NCI-H1105 treated with DMSO at 0.1 percent for 48 hours (cell line): ENCODE measurements at regions not wholly inside any gene's neighbourhood (a gene's known extent, or its start where the extent isn't known, plus 50 kb on each side); places are given as distances from the start of the nearest gene placed in this dataset.
A peak's percentile ranks its signal among the peaks of the same experiment; 100 is the strongest.

Source experiments
- DNase-seq: peaks from one replicate; lab custom pipeline; 2025; lab: John Stamatoyannopoulos, UW

DNA sequence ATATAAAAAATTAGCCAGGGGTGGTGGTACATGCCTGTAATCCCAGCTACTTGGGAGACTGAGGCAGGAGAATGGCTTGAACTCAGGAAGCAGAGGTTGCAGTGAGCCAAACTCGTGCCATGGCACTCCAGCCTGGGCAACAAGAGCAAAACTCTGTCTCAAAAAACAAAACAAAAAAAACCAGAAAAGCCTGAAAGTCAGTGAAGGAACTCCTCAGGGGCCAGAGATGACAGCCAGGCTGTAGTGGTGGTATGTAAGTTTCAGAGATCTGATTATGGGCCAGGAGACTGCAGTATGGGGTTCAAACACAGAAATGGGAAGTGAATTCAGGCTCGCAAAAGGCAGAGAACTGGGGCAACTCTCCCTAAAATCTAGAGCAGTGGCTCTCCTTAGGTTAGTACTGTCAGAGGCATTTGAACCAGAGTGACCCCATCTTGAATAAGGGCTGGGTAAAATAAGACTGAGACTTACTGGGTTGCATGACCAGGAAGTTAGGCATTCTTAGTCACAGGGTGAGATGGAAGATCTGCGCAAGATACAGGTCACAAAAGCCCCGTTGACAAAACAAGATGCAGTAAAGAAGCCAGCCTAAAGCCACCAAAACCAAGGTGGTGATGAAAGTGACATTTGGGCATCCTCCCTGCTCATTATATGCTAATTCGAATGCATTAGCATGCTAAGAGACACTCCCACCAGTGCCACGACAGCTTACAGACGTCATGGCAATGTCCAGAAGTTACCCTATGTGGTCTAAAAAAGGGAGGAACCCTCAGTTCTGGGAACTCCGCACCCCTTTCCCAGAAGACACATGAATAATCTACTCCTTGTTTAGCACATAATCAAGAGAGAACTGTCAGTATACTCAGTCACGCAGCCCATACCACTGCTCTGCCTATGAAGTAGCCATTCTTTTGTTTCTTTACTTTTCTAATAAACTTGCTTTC, 120.2 kb upstream of the XYLT1 start:
- no peak for DNase-seq

DNA sequence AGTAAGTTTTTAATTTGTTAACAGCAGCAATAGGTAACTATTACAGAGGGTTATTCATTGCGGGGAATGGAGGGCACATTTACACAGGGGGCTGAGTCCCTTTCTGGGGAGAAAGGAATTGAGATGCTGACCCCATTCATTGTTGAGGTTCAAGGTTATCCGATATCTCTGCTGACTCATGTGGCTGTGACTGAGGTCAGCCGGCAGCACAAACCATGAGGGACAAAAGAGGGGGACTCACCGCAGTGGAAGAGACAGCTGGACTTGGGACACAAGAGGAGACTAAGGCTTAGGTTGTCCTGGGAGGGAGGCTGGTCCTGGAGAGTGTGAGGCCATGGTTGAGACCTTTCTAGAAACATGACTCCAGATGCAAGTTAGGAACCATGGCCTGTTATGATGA, 119.1 kb upstream of the XYLT1 start:
- DNase-seq: no peak

DNA sequence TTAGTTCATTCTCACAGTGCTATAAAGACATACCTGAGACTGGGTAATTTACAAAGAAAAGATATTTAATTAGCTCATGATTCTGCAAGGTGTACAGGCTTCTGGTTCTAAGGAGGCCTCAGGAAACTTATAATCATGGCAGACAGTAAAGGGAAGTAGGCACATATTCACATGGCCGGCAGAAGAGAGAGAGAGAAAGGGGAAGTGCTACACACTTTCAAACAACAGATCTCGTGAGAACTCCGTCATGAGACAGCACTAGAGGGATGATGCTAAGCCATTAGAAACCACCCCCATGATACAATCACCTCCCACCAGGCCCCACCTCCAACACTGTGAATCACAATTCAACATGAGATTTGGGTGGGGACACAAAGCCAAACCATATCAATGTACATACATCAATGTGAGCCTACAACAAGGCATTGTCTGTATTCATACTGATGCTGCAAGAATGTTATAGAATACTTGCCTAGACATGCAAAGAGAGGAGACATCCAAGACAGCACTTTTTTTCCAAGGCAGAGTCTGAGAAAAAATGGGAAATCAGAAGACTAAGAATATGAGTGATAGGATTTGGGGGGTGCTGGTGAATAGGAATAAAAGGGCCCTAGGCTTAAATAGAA, 114.8 kb upstream of the XYLT1 start:
- no peak for DNase-seq

DNA sequence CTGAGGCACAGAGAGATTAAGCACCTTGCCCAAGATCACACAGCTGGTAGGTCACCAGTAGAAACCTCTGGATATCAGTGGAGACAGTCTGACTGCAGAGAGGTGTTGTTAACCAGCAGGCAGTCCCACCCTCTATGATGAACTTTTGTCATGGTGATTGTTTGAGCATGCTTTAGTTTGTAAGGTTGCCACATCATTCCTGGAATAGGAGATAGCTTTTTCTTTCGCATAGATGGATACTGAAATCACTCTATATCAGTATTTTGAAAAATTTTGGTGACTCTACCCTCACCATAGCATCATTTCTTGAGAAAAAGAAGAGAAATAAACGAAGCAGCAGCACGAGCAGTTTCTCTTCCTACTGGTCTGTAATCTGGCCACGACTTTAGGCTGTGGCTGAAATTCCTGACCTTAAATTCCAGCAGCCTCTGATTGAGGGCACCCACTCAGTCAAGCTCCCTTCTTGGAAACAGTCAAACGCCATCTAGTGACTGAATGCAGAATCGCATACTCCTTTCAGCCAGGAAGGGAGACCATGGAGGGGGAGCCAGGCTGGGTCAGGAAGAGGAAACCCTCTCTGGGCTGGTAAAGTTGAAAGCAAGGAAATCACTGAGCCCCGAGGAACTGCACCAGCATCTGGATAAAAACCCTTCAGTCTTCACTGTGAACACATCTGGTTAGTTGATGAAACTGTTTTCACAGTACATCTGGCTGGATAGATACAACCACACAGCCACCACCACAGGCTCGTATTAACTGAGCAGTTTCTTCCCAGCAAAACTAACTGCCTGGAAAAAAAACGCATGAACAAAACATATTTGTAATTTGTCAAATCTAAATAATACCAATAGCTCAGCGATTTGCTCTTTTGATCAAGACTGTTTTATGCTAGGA, 108.5 kb upstream of the XYLT1 start:
- peak; percentile 34 for DNase-seq

DNA sequence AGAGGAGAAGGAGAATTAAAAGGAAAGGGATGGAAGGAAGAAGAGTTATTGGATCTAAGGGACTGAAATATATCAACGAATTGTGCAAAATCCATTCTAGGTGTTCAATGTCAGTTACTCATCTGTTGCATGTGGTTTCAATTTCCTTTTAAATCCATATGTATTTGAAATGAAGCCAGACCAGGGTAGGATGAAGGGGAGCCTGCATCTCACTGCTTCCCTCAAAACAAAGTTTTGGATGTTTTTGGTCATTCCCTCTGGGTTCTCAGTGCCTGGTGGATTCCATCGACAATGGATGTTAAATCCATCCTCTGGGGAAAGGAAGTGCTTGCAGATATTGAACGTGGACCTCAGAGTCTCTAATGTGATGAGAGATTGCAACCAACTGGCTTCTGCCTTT, 103.5 kb upstream of the XYLT1 start:
- no peak for DNase-seq

DNA sequence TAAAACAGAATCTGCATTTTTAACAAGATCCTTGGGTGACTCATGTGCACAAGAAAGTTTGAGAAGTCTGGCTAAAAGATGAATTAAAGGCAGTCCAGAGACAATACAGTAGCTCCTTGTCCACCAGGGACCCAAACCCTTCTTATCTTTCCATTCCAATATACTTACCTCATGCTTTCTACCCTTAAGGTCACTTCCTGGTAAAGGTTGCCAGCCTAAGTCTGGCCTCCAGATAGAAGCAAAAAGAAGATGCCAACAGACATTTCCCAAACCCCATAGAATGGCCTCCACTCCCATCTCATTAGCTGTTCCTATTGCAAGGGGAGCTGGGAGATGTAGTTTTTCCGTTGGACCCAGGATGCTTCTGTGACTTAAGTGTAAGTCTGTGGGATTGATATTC, 101.4 kb upstream of the XYLT1 start:
- no peak for DNase-seq

DNA sequence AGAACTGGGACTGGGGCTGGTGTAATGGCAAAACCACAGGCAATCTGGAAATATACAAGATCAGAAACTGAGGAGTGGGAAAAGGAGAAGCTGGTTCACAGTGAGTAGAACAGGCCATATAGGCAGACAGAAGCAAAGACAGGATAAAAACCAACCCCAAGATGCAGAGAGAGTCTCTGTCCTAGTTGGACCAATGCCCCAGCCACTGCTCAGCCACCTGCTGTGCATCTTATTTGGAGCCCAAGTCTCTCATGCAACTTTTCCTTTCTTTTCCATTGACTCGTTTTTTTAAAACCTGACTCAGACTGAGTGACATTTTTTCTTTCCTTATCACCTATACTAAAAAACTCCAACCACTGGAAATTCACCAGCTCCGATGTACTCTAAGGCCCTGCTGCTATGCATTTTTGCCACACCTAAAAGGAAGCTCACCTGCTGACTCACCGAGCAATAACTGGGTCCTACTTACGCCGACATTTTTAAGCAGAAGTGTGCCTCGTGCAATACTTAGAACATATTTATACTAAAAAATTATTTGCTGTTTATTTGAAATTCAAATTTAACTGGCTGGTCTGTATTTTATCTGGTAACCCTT, 100.8 kb upstream of the XYLT1 start:
- no peak for DNase-seq

DNA sequence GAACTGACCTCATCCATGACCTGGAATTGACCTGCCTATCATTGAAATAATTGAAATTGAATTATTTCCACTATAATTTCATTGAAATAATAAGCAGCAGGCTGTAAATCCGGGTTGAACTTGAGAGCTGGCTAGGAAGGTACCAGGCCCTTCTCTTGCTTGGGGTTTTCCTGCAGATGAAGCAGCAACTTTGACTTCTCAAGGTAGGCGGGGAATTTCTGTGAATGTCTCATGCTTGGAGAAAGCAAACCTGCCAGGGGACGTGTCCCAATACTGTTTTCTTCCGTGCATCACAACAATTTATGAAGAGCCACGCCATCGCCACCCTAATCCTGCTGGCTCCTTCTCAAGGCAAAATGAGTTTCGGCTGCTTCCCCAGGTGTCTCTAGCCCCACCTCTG, 97.5 kb upstream of the XYLT1 start:
- no peak for DNase-seq

DNA sequence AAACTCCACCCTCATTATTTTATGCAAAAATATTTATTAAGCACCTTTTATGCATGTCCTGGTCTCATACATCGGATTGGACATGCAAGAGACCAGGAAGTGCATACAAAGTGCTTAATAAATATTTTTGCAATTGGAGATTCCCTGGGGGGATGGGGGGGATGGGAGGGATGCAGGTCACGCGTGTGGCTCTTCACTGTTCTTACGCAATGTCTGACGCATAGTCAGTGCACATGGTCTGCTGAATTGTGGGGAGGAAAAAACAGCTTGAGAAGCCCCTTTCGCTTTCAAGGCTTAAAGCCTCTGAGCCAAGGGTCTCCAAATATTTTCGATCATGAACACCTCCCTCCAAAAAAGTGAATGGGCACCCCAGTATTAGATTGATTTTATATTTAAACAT, 96.7 kb upstream of the XYLT1 start:
- no peak for DNase-seq

DNA sequence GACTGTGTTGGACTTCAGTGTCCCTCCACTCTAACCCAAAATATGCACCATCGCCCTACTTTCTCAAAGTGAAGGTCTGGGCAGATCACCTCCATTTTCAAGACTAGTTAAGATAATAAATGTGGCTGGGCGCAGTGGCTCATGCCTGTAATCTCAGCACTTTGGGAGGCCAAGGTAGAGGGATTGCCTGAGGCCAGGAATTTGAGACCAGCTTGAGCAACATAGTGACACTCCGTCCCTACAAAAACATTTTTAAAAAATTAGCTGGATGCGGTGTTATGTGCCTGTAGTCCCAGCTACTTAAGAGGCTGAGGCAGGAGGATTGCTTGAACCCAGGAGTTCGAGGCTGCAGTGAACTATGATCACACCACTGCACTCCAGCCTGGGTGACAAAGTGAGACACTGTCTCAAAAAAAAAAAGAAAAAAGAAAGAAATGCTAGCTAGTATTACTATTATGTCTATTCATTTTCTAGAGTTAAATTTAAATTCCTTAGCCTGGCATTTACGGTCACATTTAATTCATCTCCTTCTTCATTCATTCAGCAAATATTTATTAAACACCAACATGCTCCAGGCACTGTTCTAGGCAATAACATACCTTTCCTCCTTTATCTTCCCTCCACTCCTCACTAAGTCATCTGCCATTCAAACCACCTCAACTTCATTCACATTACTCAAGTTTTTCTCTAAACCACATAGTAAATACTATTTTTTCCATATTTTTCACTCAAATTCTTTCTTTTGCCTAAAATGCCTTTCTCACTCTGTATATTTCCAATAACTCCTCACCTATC, 96.1 kb upstream of the XYLT1 start:
- DNase-seq: no peak

DNA sequence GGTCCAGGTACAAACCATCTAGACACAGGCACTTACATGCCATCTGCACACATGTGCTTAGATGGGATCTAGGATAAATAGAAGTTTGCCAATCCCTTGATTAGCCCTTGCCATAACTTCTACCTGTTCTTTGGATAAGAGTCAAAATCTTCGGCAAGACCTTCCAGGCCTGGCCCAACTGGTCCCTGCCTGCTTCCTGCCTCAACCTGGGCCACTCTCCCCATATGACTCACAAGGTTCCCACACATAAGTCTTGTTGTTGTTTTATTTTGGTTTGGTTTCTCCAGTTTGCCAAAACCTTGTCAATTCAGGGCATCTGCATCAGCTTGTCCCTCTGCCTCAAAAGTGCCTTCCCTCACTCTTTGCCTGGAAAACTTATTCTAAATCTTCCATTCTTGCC, 95.3 kb upstream of the XYLT1 start:
- no peak for DNase-seq

DNA sequence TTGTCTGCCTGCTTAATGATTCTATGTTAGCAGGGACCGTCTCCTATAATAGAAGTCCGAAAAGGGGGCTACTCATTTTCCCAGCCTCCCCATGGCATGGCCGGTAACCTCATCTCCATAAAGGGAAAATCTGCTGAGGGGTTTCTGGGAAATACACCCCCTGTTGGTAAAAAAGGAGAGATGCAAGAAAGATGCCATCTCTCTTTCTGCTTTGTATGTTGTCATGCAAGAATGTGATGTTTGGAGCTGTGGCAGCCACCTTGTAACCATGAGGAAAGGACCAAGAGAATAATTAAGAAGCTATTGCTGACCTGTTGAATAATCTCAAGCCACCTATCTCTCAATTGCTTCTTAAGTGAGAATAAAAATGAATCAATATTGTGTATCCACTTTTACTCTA, 94.8 kb upstream of the XYLT1 start:
- no peak for DNase-seq

DNA sequence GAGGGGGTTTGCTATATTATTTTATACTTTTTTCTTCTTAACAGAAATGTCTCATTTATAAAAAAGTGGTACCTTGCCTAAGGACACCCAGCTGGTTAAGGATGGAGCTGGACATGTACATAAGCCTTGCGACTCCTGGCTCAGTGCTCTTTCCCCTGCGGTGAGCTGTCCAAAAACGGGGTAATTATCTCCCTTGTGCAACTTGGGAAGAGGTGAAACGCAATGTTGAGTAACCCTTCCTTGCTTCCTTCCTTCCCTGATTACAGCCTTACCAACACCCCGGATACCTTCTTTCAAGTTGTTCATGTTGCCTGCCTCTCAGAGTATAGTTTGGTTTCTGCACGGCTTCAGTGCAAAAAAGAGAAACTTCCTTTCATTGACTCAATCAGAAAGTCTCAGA, 94.1 kb upstream of the XYLT1 start:
- DNase-seq: no peak

DNA sequence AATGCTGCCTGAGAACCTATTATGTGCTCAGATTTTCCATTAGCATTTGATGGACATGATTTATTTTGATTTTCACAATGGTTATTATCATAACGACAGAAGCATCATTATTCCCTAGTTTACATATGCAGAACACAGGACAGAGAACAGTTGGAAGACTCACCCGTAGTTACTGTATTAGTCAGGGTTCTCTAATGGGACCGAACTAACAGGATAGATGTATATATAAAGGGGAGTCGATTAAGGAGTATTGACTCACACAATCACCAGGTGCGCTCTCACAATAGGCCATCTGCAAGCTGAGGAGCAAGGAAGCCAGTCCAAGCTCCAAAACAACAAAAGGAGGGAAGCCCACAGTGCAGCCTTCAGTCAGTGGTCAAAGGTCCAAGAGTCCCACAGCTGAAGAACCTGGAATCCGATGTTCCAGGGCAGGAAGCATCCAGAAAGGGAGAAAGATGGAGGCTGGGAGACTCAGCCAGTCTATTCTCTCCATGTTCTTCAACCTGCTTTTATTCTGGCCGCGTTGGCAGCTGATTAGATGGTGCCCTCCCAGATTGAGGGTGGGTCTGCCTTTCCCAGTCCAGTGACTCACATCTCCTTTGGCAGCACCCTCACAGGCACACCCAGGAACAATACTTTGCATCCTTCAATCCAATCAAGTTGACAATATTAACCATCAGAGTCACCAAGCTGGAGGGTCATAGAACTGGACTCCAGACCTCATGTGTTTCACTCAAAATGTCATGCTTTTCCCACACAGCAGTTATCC, 92.7 kb upstream of the XYLT1 start:
- DNase-seq: no peak

DNA sequence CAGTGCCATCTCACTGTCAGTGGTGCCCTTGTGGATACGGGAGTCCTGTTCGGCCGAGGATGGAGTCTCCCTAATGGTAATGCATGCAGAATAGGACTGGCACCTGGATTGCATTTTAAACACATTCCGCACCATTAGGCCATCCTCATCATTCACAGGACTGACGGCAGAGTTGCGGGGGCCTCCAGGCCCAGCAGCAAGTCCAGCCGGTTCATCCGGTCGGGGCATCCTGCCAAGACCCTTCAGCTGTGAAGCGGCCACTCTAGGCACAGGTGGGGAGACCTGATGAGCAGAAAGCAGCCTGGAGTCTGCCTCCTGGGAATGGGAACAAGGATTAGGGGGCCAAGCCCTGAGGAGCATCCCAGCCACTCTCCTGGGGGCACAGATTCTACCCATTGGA, 90.3 kb upstream of the XYLT1 start:
- peak; percentile 64 for DNase-seq

DNA sequence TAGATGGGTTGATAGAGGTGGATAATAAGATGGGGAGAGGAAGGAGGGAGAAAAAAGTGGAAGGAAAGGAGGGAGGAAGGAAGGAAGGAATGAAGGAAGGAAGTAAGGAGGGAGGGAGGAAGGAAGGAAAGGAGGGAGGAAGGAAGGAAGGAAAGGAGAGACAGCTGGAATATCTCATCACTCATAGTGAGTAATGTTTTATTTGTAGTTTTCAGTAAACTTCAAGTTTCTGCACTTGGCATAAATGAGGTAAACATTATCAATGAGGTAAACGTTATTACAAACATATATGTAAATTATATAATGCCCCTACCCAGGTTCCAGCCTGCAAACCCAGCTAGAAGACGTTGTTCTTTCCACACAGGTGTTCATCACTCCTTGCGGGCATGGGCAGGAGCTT, 89.8 kb upstream of the XYLT1 start:
- no peak for DNase-seq

DNA sequence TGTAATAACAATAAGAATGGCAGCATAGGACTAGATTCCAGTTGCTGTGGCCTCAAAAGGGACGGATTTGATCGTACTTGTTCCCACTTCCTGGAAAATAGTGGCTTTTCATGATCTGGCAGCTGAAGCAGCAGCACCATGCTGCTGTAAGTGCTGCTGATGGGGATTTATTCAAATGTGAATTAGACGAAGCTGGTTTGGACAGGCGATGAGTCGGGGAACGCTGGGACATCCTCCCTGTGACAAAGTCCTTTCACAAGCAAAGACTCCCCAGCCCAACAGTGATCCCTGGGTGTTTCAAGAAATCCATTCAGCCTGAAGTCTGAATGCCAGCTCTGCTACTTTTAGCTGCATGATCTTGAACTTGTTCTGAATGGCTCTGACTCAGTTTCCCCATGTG, 88.6 kb upstream of the XYLT1 start:
- no peak for DNase-seq

DNA sequence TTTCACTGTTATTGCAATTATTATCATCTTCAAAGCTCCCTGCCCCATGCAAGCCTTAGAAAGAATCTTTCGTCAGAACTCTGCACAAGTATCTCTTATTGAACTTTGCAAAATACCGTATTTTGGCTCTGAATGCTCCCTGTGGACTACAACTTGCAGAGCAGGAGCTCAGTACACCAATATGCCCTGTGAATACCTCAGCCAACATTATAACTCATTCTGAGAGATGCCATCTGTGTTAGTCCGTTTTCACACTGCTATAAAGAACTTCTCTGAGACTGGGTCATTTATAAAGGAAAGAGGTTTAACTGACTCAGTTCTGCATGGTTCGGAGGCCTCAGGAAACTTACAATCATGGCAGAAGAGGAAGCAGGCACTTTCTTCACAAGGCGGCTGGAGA, 87.2 kb upstream of the XYLT1 start:
- no peak for DNase-seq

DNA sequence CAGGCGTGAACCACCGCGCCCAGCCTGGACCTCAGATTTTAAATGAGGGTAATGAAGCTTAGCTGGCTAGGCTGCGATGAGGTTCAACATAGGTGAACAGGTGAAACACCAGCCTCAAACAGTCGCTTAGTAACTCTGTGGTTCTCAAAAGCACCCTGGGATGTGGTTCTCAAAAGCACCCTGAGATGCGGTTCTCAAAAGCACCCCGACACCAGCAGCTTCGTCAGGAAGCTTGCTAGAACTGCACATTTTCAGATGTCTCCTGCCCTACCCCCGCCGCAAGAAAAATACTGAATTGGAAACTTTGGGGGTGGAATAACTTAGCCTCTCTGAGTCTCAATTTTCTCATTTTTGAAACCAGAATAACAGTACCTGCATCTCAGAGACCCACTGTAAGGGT, 86.7 kb upstream of the XYLT1 start:
- DNase-seq: no peak

DNA sequence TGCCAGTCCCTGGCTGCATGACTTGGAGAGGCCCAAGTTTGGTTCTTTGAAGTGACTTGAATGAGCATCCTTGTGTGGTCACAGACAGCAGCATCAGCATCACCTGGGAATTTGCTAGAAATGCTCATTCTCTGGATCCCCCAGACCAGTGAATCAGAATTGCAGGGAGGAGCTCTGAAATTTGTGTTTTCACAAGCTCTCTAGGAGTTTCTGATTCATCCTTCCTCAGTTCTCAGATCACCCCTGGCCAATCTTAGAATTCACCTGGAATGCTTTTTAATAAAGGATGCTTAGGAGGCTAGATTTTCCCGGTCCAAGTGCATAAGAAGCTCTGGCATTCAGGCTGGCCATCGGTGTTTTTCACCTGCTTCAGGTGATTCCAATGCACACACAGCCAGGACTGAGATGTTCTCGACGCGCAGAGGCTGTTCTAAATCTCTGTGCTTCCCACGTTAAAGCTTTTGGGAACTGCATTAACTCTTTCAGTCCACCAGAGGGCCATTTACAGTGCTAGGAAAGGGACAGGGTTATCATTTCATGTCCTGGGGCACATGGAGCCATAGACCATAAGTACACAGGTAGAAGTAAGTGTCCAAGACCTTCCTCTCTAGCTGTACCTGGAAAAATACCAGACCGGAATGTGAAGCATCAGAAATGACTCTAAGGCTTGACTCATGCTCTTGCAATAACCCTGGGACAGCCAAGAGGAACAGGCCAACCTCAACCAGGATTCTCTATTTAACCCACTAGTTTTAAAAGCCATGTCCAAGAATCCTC, 85.7 kb upstream of the XYLT1 start:
- DNase-seq: peak; percentile 21
